ENCODE measurements at regions not wholly inside any gene's neighbourhood (a gene's known extent, or its start where the extent isn't known, plus 50 kb on each side); places are given as distances from the start of the nearest gene placed in this dataset.

- DNase-seq, result no peak
- no peak overlapping the region for H3K4me2 ChIP-seq
- no peak overlapping the region for H3K27ac ChIP-seq
- H3F3A ChIP-seq (ENCODE audit: insufficient read depth, low read depth), result no peaks in the 10 kb centered on the region
- H3K4me3 ChIP-seq, result no peak overlapping the region
- no peaks in the 10 kb centered on the region for H3K79me2 ChIP-seq (ENCODE audit: low read depth)
- no TSS peak for BruUV-seq (replicated peaks)
- POLR2A ChIA-PET (ENCODE audit: unreplicated experiment), result no interaction called here
- no peak overlapping the region for H2AFZ ChIP-seq
- no peak for TF ChIP-seq EZH2 (IDR thresholded peaks at IDR 0.05; ENCODE audit: low read depth)
- TF ChIP-seq, protein P1, sequence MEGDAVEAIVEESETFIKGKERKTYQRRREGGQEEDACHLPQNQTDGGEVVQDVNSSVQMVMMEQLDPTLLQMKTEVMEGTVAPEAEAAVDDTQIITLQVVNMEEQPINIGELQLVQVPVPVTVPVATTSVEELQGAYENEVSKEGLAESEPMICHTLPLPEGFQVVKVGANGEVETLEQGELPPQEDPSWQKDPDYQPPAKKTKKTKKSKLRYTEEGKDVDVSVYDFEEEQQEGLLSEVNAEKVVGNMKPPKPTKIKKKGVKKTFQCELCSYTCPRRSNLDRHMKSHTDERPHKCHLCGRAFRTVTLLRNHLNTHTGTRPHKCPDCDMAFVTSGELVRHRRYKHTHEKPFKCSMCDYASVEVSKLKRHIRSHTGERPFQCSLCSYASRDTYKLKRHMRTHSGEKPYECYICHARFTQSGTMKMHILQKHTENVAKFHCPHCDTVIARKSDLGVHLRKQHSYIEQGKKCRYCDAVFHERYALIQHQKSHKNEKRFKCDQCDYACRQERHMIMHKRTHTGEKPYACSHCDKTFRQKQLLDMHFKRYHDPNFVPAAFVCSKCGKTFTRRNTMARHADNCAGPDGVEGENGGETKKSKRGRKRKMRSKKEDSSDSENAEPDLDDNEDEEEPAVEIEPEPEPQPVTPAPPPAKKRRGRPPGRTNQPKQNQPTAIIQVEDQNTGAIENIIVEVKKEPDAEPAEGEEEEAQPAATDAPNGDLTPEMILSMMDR (conservative IDR thresholded peaks at IDR 0.05), result no peak
- H3K9me2 ChIP-seq (ENCODE audit: insufficient read depth), result no peaks in the 10 kb centered on the region
- CTCF ChIA-PET, result no interaction called here
- intact Hi-C loops (cut with micrococcal nuclease; ENCODE audit: unreplicated experiment), result no loop called here
- no peaks in the 10 kb centered on the region for H4K20me1 ChIP-seq (ENCODE audit: insufficient read depth)
- H3K27me3 ChIP-seq (ENCODE audit: insufficient read depth, low read depth), result no peaks in the 10 kb centered on the region
- no peaks in the 10 kb centered on the region for H3K4me1 ChIP-seq (replicated peaks; ENCODE audit: insufficient read depth)
- no peaks in the 10 kb centered on the region for H3K36me3 ChIP-seq (ENCODE audit: low read depth)
- H3K9me3 ChIP-seq (ENCODE audit: insufficient read depth, low read depth), result no peaks in the 10 kb centered on the region
These were observed 860.1 kb downstream of the BCL11A start for GRCh38 chr2:59693231-59693959.

GRCh38 chr2:59691518-59692190 lies 861.8 kb downstream of the BCL11A start:
- Histone ChIP-seq H3K27me3 (ENCODE audit: insufficient read depth, low read depth) (no peaks in the 10 kb centered on the region), H3K36me3 (ENCODE audit: low read depth) (no peaks in the 10 kb centered on the region), H2AFZ (no peak overlapping the region), H3K9me2 (ENCODE audit: insufficient read depth) (no peaks in the 10 kb centered on the region), H3K27ac (no peak overlapping the region), H3K4me3 (no peak overlapping the region), H3K4me2 (no peak overlapping the region), H3K4me1 (replicated peaks; ENCODE audit: insufficient read depth) (no peaks in the 10 kb centered on the region), H3K79me2 (ENCODE audit: low read depth) (no peaks in the 10 kb centered on the region), H3F3A (ENCODE audit: insufficient read depth, low read depth) (no peaks in the 10 kb centered on the region), H3K9me3 (ENCODE audit: insufficient read depth, low read depth) (no peaks in the 10 kb centered on the region), H4K20me1 (ENCODE audit: insufficient read depth) (no peaks in the 10 kb centered on the region)
- CTCF ChIA-PET, result no interaction called here
- no TSS peak for BruUV-seq (replicated peaks)
- no peak for DNase-seq
- intact Hi-C loops (cut with micrococcal nuclease; ENCODE audit: unreplicated experiment), result no loop called here
- TF ChIP-seq, protein P1 (conservative IDR thresholded peaks at IDR 0.05), result no peak
- TF ChIP-seq EZH2 (IDR thresholded peaks at IDR 0.05; ENCODE audit: low read depth), result no peak
- POLR2A ChIA-PET (ENCODE audit: unreplicated experiment), result no interaction called here

DNA sequence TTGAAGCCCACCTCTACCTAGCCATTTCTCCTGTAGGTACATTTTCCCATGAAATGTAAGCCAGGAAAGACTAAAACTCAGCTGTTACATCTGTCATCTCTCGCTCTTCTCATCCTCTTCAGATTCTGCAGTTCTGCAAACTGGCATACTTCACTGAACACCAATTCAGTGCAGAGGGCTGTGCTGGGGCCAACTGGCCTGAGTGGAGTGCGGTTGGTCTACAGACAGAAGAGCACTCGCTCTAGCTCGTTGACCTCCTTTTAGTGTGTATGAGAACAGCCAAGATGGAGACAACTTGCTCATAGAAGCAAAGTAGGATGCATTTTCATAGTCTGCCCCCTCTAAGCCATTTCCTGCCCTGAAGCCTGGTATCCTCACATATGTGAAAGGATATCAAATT lies 862.6 kb downstream of the BCL11A start:
- TF ChIP-seq, protein P1 (conservative IDR thresholded peaks at IDR 0.05), result no peak
- no peak for TF ChIP-seq EZH2 (IDR thresholded peaks at IDR 0.05; ENCODE audit: low read depth)
- DNase-seq, result no peak
- H3K36me3 ChIP-seq (ENCODE audit: low read depth), result no peaks in the 10 kb centered on the region
- BruUV-seq (replicated peaks), result no TSS peak
- ChIA-PET POLR2A (ENCODE audit: unreplicated experiment) (no interaction called here), CTCF (no interaction called here)
- H3K4me2 ChIP-seq, result no peak overlapping the region
- H2AFZ ChIP-seq, result no peak overlapping the region
- no peaks in the 10 kb centered on the region for H3K9me3 ChIP-seq (ENCODE audit: insufficient read depth, low read depth)
- intact Hi-C loops (cut with micrococcal nuclease; ENCODE audit: unreplicated experiment), result no loop called here
- no peaks in the 10 kb centered on the region for H3F3A ChIP-seq (ENCODE audit: insufficient read depth, low read depth)
- H3K27ac ChIP-seq, result no peak overlapping the region
- H3K4me3 ChIP-seq, result no peak overlapping the region
- H4K20me1 ChIP-seq (ENCODE audit: insufficient read depth), result no peaks in the 10 kb centered on the region
- H3K9me2 ChIP-seq (ENCODE audit: insufficient read depth), result no peaks in the 10 kb centered on the region
- H3K79me2 ChIP-seq (ENCODE audit: low read depth), result no peaks in the 10 kb centered on the region
- H3K4me1 ChIP-seq (replicated peaks; ENCODE audit: insufficient read depth), result no peaks in the 10 kb centered on the region
- H3K27me3 ChIP-seq (ENCODE audit: insufficient read depth, low read depth), result no peaks in the 10 kb centered on the region

All from PC-9 (cell line).